T-helper 2 cell (primary cell): ENCODE measurements at regions not wholly inside any gene's neighbourhood (a gene's known extent, or its start where the extent isn't known, plus 50 kb on each side); places are given as distances from the start of the nearest gene placed in this dataset.
A peak's percentile ranks its signal among the peaks of the same experiment; 100 is the strongest.
"Not testable (repeated sequence)": the region's sequence is repeated elsewhere in the genome, so short reads cannot be mapped to it uniquely, and the experiment has no call there.

Experiments
- DNase-seq, 5 experiments: peaks; one replicate each; pipeline versions ENCODE4 v3.0.0 to v3.0.0-alpha.2; 2012 to 2022

GRCh38 chr3:174336784-174337183 is 522.4 kb upstream of the NAALADL2 start:
- no peak for DNase-seq

- DNase-seq = no peak
These were observed 521.9 kb upstream of the NAALADL2 start for GRCh38 chr3:174337227-174337626.

GRCh38 chr3:174340624-174341587 is 518.2 kb upstream of the NAALADL2 start:
- DNase-seq = no peak

- no peak for DNase-seq
These were observed 517.0 kb upstream of the NAALADL2 start for GRCh38 chr3:174342171-174342570.

- DNase-seq = no peak
These were observed 516.1 kb upstream of the NAALADL2 start for GRCh38 chr3:174342941-174343501.

- DNase-seq = no peak
These were observed 513.0 kb upstream of the NAALADL2 start for GRCh38 chr3:174346141-174346540.

- no peak for DNase-seq
These were observed 512.6 kb upstream of the NAALADL2 start for GRCh38 chr3:174346571-174346970.

GRCh38 chr3:174347474-174348138 is 511.5 kb upstream of the NAALADL2 start:
- no peak for DNase-seq

- DNase-seq = no peak
These were observed 506.9 kb upstream of the NAALADL2 start for GRCh38 chr3:174352227-174352626.

- DNase-seq = no peak
These were observed 503.6 kb upstream of the NAALADL2 start for GRCh38 chr3:174355505-174355904.

GRCh38 chr3:174356596-174356995 is 502.5 kb upstream of the NAALADL2 start:
- DNase-seq = no peak

GRCh38 chr3:174358252-174358651 is 500.9 kb upstream of the NAALADL2 start:
- no peak for DNase-seq

GRCh38 chr3:174362556-174362955 is 496.6 kb upstream of the NAALADL2 start:
- DNase-seq = no peak

- DNase-seq = no peak
These were observed 495.9 kb upstream of the NAALADL2 start for GRCh38 chr3:174363256-174363655.

- DNase-seq = no peak
These were observed 493.3 kb upstream of the NAALADL2 start for GRCh38 chr3:174365796-174366195.

- not testable (repeated sequence) for DNase-seq
These were observed 492.2 kb upstream of the NAALADL2 start for GRCh38 chr3:174366904-174367303.

- no peak for DNase-seq
These were observed 482.8 kb upstream of the NAALADL2 start for GRCh38 chr3:174376346-174376745.

GRCh38 chr3:174377096-174377495 is 482.0 kb upstream of the NAALADL2 start:
- no peak for DNase-seq

GRCh38 chr3:174377684-174378083 is 481.4 kb upstream of the NAALADL2 start:
- DNase-seq = no peak

- no peak for DNase-seq
These were observed 476.3 kb upstream of the NAALADL2 start for GRCh38 chr3:174382878-174383277.

GRCh38 chr3:174387736-174388135 is 471.4 kb upstream of the NAALADL2 start:
- DNase-seq = no peak

- DNase-seq = peak in 1 of 5 experiments; percentile 5
These were observed 461.3 kb upstream of the NAALADL2 start for GRCh38 chr3:174397848-174398247.

GRCh38 chr3:174398761-174399160 is 460.4 kb upstream of the NAALADL2 start:
- no peak for DNase-seq

GRCh38 chr3:174403831-174404230 is 455.3 kb upstream of the NAALADL2 start:
- DNase-seq = no peak
